ENCODE measurements at regions not wholly inside any gene's neighbourhood (a gene's known extent, or its start where the extent isn't known, plus 50 kb on each side); places are given as distances from the start of the nearest gene placed in this dataset.

GRCh38 chr20:58162986-58163385 lies 65.5 kb downstream of the ANKRD60 start:
- DNase-seq = no peak

DNA sequence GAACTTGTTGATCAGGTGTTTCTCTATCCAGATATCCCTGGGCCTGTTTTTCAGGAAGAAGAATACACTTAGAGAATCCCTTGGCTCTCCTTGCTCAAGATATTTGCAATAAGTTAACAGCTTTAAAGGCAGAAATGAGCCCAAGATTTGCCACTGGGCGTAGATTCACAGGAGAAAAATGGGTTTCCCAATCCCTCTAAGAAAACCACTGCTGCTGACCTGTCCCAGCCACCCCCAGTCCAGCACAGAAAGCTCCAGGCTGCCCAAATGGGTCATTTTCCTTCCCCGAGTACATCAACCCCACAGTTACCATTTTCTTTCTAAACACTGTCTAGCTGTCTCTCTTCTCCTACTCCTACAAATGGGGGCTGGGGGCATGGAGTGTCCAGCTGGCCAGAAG lies 67.3 kb downstream of the ANKRD60 start:
- DNase-seq = no peak

DNA sequence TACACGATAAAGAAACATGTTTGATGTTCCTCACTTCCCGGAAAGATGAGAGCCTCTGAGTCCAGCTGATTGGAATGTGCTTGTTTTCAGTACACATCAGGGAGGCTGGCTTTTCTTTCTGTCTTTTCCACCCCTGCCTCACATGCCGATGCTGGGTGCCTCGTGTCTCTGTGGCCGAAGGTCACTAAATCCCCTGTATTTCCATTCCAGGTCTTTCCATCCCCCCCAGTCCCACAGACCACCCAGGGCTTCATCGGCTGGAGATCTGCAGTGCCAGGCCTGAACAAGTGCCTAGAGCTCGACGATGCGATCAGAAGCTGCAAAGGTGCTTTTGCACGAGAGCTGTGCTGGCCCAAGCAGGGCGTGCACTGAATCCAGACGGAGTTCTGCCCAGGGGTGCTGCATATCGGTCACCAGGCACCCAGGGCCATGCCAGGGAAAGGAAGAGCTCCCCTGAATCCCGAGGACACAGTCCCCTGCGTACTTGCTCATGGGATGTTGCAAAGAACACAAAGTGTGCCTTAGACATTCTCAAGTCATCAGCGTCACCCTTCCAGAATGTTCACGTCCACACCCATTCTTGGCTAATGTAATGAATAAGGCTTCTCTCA lies 67.9 kb downstream of the ANKRD60 start:
- no peak for DNase-seq

- DNase-seq = no peak
These were observed 73.1 kb downstream of the ANKRD60 start for GRCh38 chr20:58155148-58155925.

DNA sequence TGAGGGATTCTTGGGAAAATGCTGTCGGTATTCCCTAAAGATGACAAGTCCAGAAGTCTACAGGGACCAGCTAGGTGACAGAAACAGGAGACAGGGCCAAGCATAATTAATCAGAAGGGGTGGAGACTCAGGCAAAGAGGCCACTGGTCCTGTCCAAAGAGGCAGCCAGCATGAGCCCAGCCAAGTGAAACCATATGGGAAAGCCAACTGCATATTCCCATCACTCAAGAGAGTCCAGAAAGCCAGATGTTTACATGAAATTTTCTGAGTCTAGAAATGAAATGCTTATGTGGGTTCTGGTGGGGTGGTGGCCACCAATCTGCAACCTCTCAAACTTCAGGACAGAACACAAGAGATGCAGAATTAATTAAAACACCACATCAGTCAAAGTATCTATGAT lies 74.3 kb downstream of the ANKRD60 start:
- no peak for DNase-seq

DNA sequence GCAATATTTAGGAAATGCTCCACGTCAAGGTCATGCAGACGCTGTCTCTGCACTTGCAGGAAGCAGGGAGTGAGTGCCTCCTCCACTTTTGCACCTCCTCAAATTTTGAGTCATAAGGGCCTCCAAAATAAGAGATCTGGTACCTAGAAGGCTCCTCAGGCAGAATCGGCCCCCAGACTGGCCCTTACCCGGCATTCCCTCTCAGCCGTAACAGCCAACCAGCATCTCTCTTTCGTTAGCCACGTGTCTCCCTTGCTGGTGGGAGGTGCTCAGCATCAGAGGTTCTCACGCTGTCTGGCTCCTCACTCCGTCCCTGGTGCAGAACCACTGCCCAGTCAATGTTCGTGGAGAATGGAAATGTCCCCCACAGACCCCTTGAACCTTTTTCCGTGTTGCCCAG lies 75.3 kb downstream of the ANKRD60 start:
- DNase-seq = no peak

- no peak for DNase-seq
These were observed 77.7 kb downstream of the ANKRD60 start for GRCh38 chr20:58150772-58151171.

GRCh38 chr20:58149437-58150091 lies 78.9 kb downstream of the ANKRD60 start:
- no peak for DNase-seq

GRCh38 chr20:58148891-58149290 lies 79.6 kb downstream of the ANKRD60 start:
- no peak for DNase-seq

DNA sequence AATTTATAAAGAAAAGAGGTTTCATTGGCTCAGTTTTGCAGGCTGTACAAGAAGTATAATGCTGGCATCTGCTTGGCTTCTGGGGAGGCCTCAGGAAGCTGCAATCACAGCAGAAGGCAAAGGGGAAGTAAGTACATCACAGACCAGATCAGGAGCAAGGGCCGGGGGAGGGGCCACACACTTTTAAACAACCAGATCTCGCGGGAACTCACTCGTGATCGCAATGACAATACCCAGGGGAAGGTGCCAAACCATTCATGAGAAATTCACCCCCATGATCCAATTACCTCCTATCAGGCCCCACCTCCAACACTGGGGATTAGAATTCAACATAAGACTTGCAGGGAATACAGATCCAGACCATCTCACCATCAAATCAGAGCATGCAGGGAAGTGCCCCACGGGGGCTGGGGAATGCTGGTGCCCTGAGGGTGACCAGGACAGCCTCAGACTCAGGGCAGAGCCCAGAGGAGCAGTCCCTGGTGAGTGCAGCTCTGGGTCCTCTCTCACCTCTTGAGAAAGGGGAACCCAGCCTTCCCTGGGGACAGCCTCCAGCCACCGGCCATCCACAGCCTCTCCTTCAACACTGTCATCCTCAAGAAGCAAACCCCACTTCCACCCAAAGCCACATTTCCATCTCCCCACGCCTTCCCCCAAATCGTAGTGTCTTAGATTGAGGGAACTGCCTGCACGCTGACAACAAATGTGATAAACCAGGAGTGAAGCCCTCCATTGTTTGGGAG lies 80.7 kb downstream of the ANKRD60 start:
- no peak for DNase-seq

DNA sequence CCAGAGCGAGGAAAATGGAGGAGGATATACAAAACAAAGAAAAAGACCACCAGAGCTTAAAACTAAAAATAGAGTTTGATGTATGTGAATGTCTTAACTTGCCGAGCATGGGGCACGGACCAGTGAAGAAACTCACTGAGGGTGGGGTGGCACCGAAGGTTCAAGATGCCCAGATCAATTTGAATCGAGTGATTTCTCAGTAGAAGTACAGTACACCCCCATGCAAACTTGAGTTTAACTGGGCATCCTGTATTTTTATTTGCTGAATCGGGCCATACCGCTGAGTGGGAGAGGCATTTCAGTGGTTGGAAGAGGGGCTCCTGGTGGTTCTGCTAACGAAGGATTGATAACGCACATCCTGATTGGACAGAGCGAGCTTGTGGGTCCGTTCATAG lies 81.7 kb downstream of the ANKRD60 start:
- DNase-seq = no peak

- DNase-seq = no peak
These were observed 82.2 kb downstream of the ANKRD60 start for GRCh38 chr20:58146081-58146745.

GRCh38 chr20:58145506-58146080 lies 82.9 kb downstream of the ANKRD60 start:
- DNase-seq = no peak

DNA sequence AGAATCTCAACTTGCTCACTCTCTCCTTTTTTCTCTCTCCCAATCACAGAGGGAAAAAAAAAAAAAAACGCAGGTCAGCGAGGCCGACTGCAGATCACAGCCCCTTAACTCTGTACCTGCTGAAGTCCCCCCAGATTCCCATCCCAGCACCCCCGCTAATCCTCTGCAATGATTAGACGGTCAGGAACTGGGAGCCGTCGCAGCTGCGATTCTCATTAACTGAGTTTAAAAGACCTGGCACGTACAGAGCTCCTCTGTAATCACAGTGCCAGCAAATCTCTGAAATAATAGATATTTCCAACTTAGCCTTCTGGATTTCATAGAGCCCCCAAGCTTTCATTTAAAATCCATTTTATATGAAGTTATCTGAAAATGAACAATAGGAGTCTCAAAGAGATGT lies 84.4 kb downstream of the ANKRD60 start:
- no peak for DNase-seq

DNA sequence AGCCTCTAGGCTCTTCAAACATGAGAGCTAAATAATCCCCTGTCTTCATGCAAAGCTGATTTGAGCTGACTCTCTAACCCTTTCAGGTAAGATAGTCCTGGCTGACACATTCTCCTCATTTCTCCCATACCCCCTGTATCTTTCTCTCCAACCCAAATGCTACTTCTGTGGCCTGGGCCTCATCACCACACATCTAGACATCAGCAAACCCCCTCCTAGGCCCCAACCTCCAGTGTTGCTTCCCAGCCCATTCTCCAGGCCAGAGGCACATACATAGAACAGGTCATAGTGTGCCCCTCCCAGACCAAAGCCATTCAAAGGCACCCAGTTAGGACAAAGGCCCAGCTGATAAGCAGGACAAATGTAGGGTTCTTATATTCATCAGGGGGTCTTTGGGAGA lies 84.9 kb downstream of the ANKRD60 start:
- no peak for DNase-seq

- no peak for DNase-seq
These were observed 85.6 kb downstream of the ANKRD60 start for GRCh38 chr20:58142843-58143185.

DNA sequence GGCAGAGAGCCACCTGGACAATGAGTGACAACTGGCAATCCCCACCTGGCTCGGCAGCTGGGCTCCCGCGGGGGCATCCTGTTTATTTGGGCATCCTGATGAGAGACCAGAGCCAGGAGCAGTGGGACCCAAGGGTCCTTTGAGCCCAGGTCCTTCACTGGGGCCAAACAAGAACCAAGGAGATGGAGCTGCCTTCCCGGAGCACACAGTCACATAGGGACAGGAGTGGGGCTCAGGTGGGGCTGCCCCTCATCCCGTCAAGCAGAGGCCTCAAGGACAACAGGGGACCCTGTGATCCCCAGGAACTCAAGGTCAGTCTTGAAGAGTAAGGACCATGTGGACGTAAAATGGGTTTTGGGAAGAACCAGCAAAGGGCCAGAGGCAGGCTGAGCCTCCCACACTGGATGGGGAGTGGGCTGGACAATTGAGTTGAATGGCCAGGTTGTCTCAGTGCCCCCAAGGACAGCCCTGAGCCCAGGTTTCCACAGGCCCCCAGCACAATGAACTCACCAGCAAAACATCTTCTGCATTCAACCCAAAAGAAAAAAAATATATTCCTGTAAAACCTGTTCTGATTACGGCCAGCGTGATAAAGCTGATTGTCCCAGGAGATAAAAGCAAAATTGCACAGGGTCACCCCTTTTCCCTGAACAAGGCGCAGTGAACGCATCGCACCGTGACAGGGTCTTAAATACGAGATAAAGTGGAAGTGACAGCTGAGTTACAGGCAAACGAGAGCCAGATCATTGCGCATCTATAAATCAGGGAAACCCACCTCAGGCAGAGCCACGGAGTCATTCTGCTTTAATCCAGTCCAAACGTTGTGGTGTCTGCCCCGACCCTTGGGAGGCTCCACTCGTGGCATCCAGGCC lies 86.2 kb downstream of the ANKRD60 start:
- no peak for DNase-seq

DNA sequence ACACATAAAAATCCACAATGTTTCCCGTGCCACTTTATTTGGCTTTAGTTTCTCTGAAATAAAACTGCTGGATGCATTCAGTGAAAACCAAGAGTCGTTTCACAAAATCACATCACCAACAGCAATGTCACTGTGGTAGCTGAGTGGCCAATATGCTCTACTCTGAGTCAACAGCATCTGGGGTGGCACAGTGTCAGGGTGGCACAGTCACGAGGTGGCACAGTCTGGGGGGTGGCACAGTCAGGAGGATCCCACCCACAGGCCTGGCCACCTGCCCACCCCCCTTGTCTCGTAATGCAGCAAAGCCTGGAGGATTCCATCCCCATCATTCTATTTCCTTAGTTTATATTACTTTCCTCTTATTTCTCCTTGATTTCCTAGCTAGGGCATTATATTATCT lies 87.0 kb downstream of the ANKRD60 start:
- no peak for DNase-seq

- no peak for DNase-seq
These were observed 87.5 kb downstream of the ANKRD60 start for GRCh38 chr20:58140787-58141425.

- DNase-seq = no peak
These were observed 88.3 kb downstream of the ANKRD60 start for GRCh38 chr20:58139849-58140786.
